ENCODE measurements at regions not wholly inside any gene's neighbourhood (a gene's known extent, or its start where the extent isn't known, plus 50 kb on each side); places are given as distances from the start of the nearest gene placed in this dataset.

GRCh38 chr5:5592541-5592940 is 170.1 kb downstream of the ICE1 start:
- TF ChIP-seq CTCF (IDR thresholded peaks at IDR 0.05), result no peak
- no peak for TF ChIP-seq POLR2A (IDR thresholded peaks at IDR 0.05)
